SK-N-SH (cell line): ENCODE measurements at regions not wholly inside any gene's neighbourhood (a gene's known extent, or its start where the extent isn't known, plus 50 kb on each side); places are given as distances from the start of the nearest gene placed in this dataset.

Experiments used
- CTCF ChIA-PET: fragments of 300-600, 350-600 bp; formaldehyde crosslinking; extraction: SDS; loops from one replicate; lab custom pipeline; 2021; lab: Yijun Ruan, JAX
- POLR2A ChIA-PET: fragments of 350-600 bp; sonication (Branson Sonifier 250); formaldehyde crosslinking; extraction: SDS; loops from one replicate; lab custom pipeline; 2020; ENCODE audit warnings: antibody characterized with exemption, inconsistent platforms; lab: Yijun Ruan, JAX
- DNase-seq: peaks from one replicate; pipeline ENCODE4 v3.0.0; 2012
- H2AFZ ChIP-seq: fragments of 200-600 bp; sonication (generic); 2 replicates; pipeline ENCODE4 v1.8.1; 2016; ENCODE audit warnings: antibody characterized with exemption, mild to moderate bottlenecking, low read depth
- H3F3A ChIP-seq: fragments of 200-600 bp; sonication (generic); replicated peaks from 2 replicates; pipeline ENCODE3; 2016; ENCODE audit warnings: antibody characterized with exemption, mild to moderate bottlenecking; ENCODE audit not compliant: insufficient read depth
- H3K27ac ChIP-seq, 2 experiments: fragments of 200-500 bp in 1 of 2; fragments of 200-600 bp in 1 of 2; sonication (Bioruptor generic) in 1 of 2; sonication (generic), shearing (Covaris generic) in 1 of 2; 2 replicates each; pipeline versions ENCODE4 v1.5.1 to v1.6.1; 2014 to 2016; ENCODE audit warnings: low read depth in 2 of 2, inconsistent platforms in 1 of 2, low read length in 1 of 2, mild to moderate bottlenecking in 1 of 2, mixed read lengths in 1 of 2
- H3K27me3 ChIP-seq: fragments of 200-600 bp; sonication (generic), shearing (Covaris generic); 2 replicates; pipeline ENCODE4 v1.6.1; 2016; ENCODE audit warnings: mixed run types; ENCODE audit not compliant: insufficient read depth
- H3K36me3 ChIP-seq, 2 experiments: fragments of 200-500 bp in 1 of 2; fragments of 200-600 bp in 1 of 2; sonication (Bioruptor generic) in 1 of 2; sonication (generic) in 1 of 2; replicated peaks in 1 of 2; 2 replicates each; pipeline versions ENCODE3 to v1.5.1; 2014 to 2016; ENCODE audit warnings: low read length in 1 of 2, mild to moderate bottlenecking in 1 of 2; ENCODE audit not compliant: insufficient read depth in 2 of 2, control insufficient read depth in 1 of 2
- H3K4me1 ChIP-seq, 2 experiments: fragments of 200-500 bp in 1 of 2; fragments of 200-600 bp in 1 of 2; sonication (Bioruptor generic) in 1 of 2; sonication (generic), shearing (Covaris generic) in 1 of 2; 2 replicates each; pipeline versions ENCODE4 v1.5.1 to v1.6.1; 2014 to 2016; ENCODE audit warnings: low read depth in 1 of 2, low read length in 1 of 2, mixed run types in 1 of 2; ENCODE audit not compliant: insufficient read depth in 2 of 2, control insufficient read depth in 1 of 2
- H3K4me2 ChIP-seq: fragments of 200-600 bp; sonication (generic), shearing (Covaris generic); 2 replicates; pipeline ENCODE4 v1.6.1; 2017; ENCODE audit warnings: mixed run types
- H3K4me3 ChIP-seq, 2 experiments: fragments of 200-500 bp in 1 of 2; fragments of 200-600 bp in 1 of 2; sonication (Bioruptor generic) in 1 of 2; sonication (generic), shearing (Covaris generic) in 1 of 2; 2 replicates each; pipeline versions ENCODE4 v1.5.1 to v1.8.1; 2014 to 2016; ENCODE audit warnings: low read depth in 2 of 2, inconsistent platforms in 1 of 2, low read length in 1 of 2, mild to moderate bottlenecking in 1 of 2, mixed read lengths in 1 of 2, moderate library complexity in 1 of 2
- H3K79me2 ChIP-seq: fragments of 200-600 bp; sonication (generic); 2 replicates; pipeline ENCODE4 v1.8.1; 2017; ENCODE audit warnings: mild to moderate bottlenecking; ENCODE audit not compliant: insufficient read depth
- H3K9ac ChIP-seq: fragments of 200-600 bp; sonication (generic); 2 replicates; pipeline ENCODE4 v1.6.1; 2017; ENCODE audit warnings: mixed run types
- H3K9me2 ChIP-seq: fragments of 200-600 bp; sonication (generic); 2 replicates; pipeline ENCODE4 v1.6.1; 2017; ENCODE audit warnings: mixed run types
- H3K9me3 ChIP-seq: fragments of 200-600 bp; sonication (generic); 2 replicates; pipeline ENCODE4 v1.6.1; 2017; ENCODE audit warnings: mixed run types, mild to moderate bottlenecking, moderate library complexity
- H4K20me1 ChIP-seq: fragments of 200-600 bp; sonication (generic); 2 replicates; pipeline ENCODE4 v1.6.1; 2017; ENCODE audit warnings: mild to moderate bottlenecking, mixed run types; ENCODE audit not compliant: insufficient read depth
- FOXJ3 ChIP-seq: sonication (generic); formaldehyde crosslinking; IDR thresholded peaks from 2 replicates; pipeline ENCODE4 v1.5.1; 2020; ENCODE audit warnings: mild to moderate bottlenecking, missing genetic modification reagents
- MXI1 ChIP-seq: IDR thresholded peaks from 2 replicates; pipeline ENCODE4 v1.6.1; 2012; ENCODE audit warnings: mild to moderate bottlenecking, low read depth, low read length, improper control_type of control experiment
- NFIC ChIP-seq: IDR thresholded peaks from 2 replicates; pipeline ENCODE4 v1.4.0; 2012; ENCODE audit warnings: borderline replicate concordance
- TCF12 ChIP-seq: IDR thresholded peaks from 2 replicates; pipeline ENCODE4 v1.4.0; 2012
- USF2 ChIP-seq: fragments of 150-350 bp; IDR thresholded peaks from 2 replicates; pipeline ENCODE4 v1.6.1; 2017; ENCODE audit warnings: antibody characterized with exemption, low read length, low read depth, borderline replicate concordance
- YY1 ChIP-seq: IDR thresholded peaks from 2 replicates; pipeline ENCODE4 v1.4.0; 2012; ENCODE audit warnings: low read depth, mild to moderate bottlenecking
- WGBS: methylation state at CpG from one replicate; pipeline ENCODE4 v1.1.6; 2017; ENCODE audit warnings: low lambda C conversion rate; 5-methylcytosine and 5-hydroxymethylcytosine counted together
- TF ChIP-seq, protein P1 (sequence below): IDR thresholded peaks from 2 replicates; pipeline ENCODE4 v1.4.0; 2012; ENCODE audit warnings: low read depth, borderline replicate concordance
- TF ChIP-seq, protein P2 (sequence below): IDR thresholded peaks from 2 replicates; pipeline ENCODE4 v1.4.0; 2012; ENCODE audit warnings: low read depth, borderline replicate concordance
- TF ChIP-seq, protein P3 (sequence below): fragments of 150-350 bp; IDR thresholded peaks from 2 replicates; pipeline ENCODE4 v1.6.1; 2016; ENCODE audit warnings: mild to moderate bottlenecking, low read depth, low read length

DNA sequence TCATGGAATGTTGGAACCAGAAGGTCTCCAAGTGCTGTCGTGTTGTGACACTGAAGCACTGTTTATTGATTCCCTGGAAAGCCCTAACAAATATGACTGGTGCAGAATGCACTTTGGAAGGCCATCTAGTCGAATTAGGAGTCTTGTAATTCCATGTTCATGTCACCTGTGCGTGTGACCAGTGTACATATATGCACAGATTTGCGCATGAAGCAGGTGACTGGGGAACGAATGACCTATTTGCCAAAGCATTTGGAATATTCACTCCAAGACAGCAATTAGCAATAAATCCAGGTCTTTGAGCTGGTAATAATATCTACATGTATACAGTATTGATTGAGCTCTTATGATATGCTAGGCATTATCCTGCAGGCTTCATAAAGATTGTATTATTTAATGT lies 177.5 kb upstream of the PFN2 start:
- POLR2A ChIA-PET: no interaction called here

DNA sequence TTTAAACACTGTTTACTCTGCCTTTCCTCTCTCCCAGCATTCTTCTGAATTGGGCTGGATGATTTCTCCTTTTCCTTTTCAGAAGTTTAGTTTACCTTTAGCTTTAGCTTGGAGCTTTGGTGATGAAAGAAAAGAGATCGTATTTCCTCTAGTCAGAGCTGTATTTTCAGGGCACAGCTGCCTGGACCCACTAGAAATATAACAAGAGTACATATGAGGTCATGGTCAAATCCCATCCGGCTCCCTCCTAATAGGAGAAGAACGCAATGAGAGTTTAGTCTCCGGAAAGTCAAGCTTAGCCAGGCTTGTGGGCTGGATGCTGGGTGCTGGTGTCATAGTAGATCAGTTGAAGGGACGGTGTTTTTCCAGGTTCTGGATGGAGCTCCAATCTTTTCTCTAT lies 177.1 kb upstream of the PFN2 start:
- peak overlapping the region; percentile 59 for H3K4me2 ChIP-seq
- no peaks in the 10 kb centered on the region for H3K9me2 ChIP-seq
- H2AFZ ChIP-seq: peak overlapping the region; percentile 50; the same call in 1 of the 2 replicates
- H4K20me1 ChIP-seq: no peaks in the 10 kb centered on the region
- H3K4me1 ChIP-seq: peaks cover 6 to 16% of the 10 kb centered on the region in 2 experiments; a peak in 2 of 4 replicates
- peak overlapping the region; percentile 11 to 86 for H3K27ac ChIP-seq
- no peaks in the 10 kb centered on the region for H3K9me3 ChIP-seq
- TF ChIP-seq MXI1: no peak
- DNase-seq: no peak
- H3K4me3 ChIP-seq: no peak overlapping the region; a peak in 1 of 4 replicates
- ChIA-PET CTCF (interaction anchor here (0.8 to 2.0 kb wide), 2 partner anchors 12 to 36 kb away, joined by 3 to 7 read pairs; no protein-coding TSS in a partner anchor), POLR2A (no interaction called here)
- peaks cover 24% of the 10 kb centered on the region for H3F3A ChIP-seq
- H3K9ac ChIP-seq: peak overlapping the region; percentile 60
- no peaks in the 10 kb centered on the region for H3K36me3 ChIP-seq
- H3K79me2 ChIP-seq: no peaks in the 10 kb centered on the region
- WGBS: 81% methylated on average over 5 of the region's 5 CpGs
- no peaks in the 10 kb centered on the region for H3K27me3 ChIP-seq

More for the DNA sequence above, 177.5 kb upstream of the PFN2 start:
- Histone ChIP-seq H3K9ac (peak overlapping the region; percentile 60), H3K9me3 (no peaks in the 10 kb centered on the region), H3K4me2 (peak overlapping the region; percentile 59), H3K36me3 (no peaks in the 10 kb centered on the region), H3K27ac (peak overlapping the region in 1 of 2 experiments; percentile 86; a peak in 2 of 4 replicates), H3K9me2 (no peaks in the 10 kb centered on the region), H3K4me3 (no peak overlapping the region), H3K79me2 (no peaks in the 10 kb centered on the region), H4K20me1 (no peaks in the 10 kb centered on the region), H3K4me1 (peaks cover 6 to 16% of the 10 kb centered on the region in 2 experiments; a peak in 2 of 4 replicates), H2AFZ (no peak overlapping the region), H3F3A (peaks cover 24% of the 10 kb centered on the region), H3K27me3 (no peaks in the 10 kb centered on the region)
- WGBS: 76% methylated on average over 5 of the region's 5 CpGs
- TF ChIP-seq YY1 (no peak), NFIC (no peak), FOXJ3 (no peak), TCF12 (no peak), USF2 (no peak)
- TF ChIP-seq, protein P1, sequence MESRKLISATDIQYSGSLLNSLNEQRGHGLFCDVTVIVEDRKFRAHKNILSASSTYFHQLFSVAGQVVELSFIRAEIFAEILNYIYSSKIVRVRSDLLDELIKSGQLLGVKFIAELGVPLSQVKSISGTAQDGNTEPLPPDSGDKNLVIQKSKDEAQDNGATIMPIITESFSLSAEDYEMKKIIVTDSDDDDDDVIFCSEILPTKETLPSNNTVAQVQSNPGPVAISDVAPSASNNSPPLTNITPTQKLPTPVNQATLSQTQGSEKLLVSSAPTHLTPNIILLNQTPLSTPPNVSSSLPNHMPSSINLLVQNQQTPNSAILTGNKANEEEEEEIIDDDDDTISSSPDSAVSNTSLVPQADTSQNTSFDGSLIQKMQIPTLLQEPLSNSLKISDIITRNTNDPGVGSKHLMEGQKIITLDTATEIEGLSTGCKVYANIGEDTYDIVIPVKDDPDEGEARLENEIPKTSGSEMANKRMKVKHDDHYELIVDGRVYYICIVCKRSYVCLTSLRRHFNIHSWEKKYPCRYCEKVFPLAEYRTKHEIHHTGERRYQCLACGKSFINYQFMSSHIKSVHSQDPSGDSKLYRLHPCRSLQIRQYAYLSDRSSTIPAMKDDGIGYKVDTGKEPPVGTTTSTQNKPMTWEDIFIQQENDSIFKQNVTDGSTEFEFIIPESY: no peak
- TF ChIP-seq, protein P2, sequence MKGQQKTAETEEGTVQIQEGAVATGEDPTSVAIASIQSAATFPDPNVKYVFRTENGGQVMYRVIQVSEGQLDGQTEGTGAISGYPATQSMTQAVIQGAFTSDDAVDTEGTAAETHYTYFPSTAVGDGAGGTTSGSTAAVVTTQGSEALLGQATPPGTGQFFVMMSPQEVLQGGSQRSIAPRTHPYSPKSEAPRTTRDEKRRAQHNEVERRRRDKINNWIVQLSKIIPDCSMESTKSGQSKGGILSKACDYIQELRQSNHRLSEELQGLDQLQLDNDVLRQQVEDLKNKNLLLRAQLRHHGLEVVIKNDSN: no peak
- TF ChIP-seq, protein P3, sequence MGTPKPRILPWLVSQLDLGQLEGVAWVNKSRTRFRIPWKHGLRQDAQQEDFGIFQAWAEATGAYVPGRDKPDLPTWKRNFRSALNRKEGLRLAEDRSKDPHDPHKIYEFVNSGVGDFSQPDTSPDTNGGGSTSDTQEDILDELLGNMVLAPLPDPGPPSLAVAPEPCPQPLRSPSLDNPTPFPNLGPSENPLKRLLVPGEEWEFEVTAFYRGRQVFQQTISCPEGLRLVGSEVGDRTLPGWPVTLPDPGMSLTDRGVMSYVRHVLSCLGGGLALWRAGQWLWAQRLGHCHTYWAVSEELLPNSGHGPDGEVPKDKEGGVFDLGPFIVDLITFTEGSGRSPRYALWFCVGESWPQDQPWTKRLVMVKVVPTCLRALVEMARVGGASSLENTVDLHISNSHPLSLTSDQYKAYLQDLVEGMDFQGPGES: no peak
- DNase-seq: no peak
- CTCF ChIA-PET: interaction anchor here (2.0 kb wide), 1 partner anchor 12 kb away, joined by 7 read pairs; no protein-coding TSS in a partner anchor
